ENCODE measurements at regions not wholly inside any gene's neighbourhood (a gene's known extent, or its start where the extent isn't known, plus 50 kb on each side); places are given as distances from the start of the nearest gene placed in this dataset.
A peak's percentile ranks its signal among the peaks of the same experiment; 100 is the strongest.

- no peak for TF ChIP-seq ZBTB26 (CRISPR knock-in tag; IDR thresholded peaks at IDR 0.05; ENCODE audit: borderline replicate concordance)
- no peak for TF ChIP-seq ZNF138 (CRISPR knock-in tag; IDR thresholded peaks at IDR 0.05; ENCODE audit: low read depth)
- no peak for TF ChIP-seq SSRP1 (CRISPR knock-in tag; IDR thresholded peaks at IDR 0.05)
- no peak for TF ChIP-seq ZNF576 (CRISPR knock-in tag; IDR thresholded peaks at IDR 0.05)
- no peak for TF ChIP-seq ZNF547 (CRISPR knock-in tag; IDR thresholded peaks at IDR 0.05)
- TF ChIP-seq ZNF326 (CRISPR knock-in tag; IDR thresholded peaks at IDR 0.05; ENCODE audit: borderline replicate concordance), result no peak
- TF ChIP-seq ZNF878 (CRISPR knock-in tag; IDR thresholded peaks at IDR 0.05), result no peak
- peak; percentile 39; the same call in 1 of the 2 replicates for TF ChIP-seq THRA (CRISPR knock-in tag; IDR thresholded peaks at IDR 0.05; ENCODE audit: borderline replicate concordance)
- no peak for TF ChIP-seq NONO (IDR thresholded peaks at IDR 0.05)
- no peak for TF ChIP-seq NONO (CRISPR knock-in tag; conservative IDR thresholded peaks at IDR 0.05)
- no peak for TF ChIP-seq MXD4 (CRISPR knock-in tag; IDR thresholded peaks at IDR 0.05)
- peak; percentile 58 for TF ChIP-seq HNF4A (CRISPR knock-in tag; IDR thresholded peaks at IDR 0.05)
- no peak for TF ChIP-seq SOX5 (CRISPR knock-in tag; IDR thresholded peaks at IDR 0.05; ENCODE audit: borderline replicate concordance)
- TF ChIP-seq SIN3A (IDR thresholded peaks at IDR 0.05; ENCODE audit: borderline replicate concordance, low read depth, low read length), result no peak
- no peak for TF ChIP-seq ZNF225 (CRISPR knock-in tag; IDR thresholded peaks at IDR 0.05)
- no peak for TF ChIP-seq PLRG1 (conservative IDR thresholded peaks at IDR 0.05)
- TF ChIP-seq RARA (CRISPR knock-in tag; IDR thresholded peaks at IDR 0.05), result peak; percentile 97
- TF ChIP-seq TMF1 (CRISPR knock-in tag; IDR thresholded peaks at IDR 0.05; ENCODE audit: low read depth), result no peak
- no peak for TF ChIP-seq GRHL1 (CRISPR knock-in tag; conservative IDR thresholded peaks at IDR 0.05)
- TF ChIP-seq SRSF1 (optimal IDR thresholded peaks at IDR 0.05; ENCODE audit: low read depth, low read length), result no peak
- peak; percentile 66; the same call in 1 of the 2 replicates for TF ChIP-seq HMG20A (CRISPR knock-in tag; IDR thresholded peaks at IDR 0.05; ENCODE audit: borderline replicate concordance)
- no peak for TF ChIP-seq TBP (CRISPR knock-in tag; IDR thresholded peaks at IDR 0.05)
- TF ChIP-seq HNRNPLL (IDR thresholded peaks at IDR 0.05; ENCODE audit: low read depth, low read length, poor library complexity, severe bottlenecking), result no peak
- TF ChIP-seq HNF1B (CRISPR knock-in tag; IDR thresholded peaks at IDR 0.05), result no peak
- no peak for TF ChIP-seq FOXC1 (CRISPR knock-in tag; IDR thresholded peaks at IDR 0.05; ENCODE audit: borderline replicate concordance)
- TF ChIP-seq TBL1XR1 (IDR thresholded peaks at IDR 0.05; ENCODE audit: borderline replicate concordance, low read length, partially characterized antibody), result peak; percentile 37
Observed at GRCh38 chr7:156379324-156380070, 261.1 kb upstream of the RNF32 start (continued).

Measured in HepG2 (cell line).